Lung (tissue), 11 donors: ENCODE measurements at regions not wholly inside any gene's neighbourhood (a gene's known extent, or its start where the extent isn't known, plus 50 kb on each side); places are given as distances from the start of the nearest gene placed in this dataset.
"Not testable (repeated sequence)": the region's sequence is repeated elsewhere in the genome, so short reads cannot be mapped to it uniquely, and the experiment has no call there.

Source experiments
- ATAC-seq: fragments of 200-7000 bp; cut with Tn5 transposase; one replicate; pipeline ENCODE4 v1.9.1; 2020; ENCODE audit warnings: moderate number of reproducible peaks; ENCODE audit not compliant: insufficient read depth, low FRiP score
- DNase-seq, 3 donors: peaks; one replicate each; pipeline ENCODE4 v3.0.0-alpha.2; 2013 to 2017
- H3K27ac ChIP-seq, 2 donors: one replicate each; pipeline ENCODE4 v1.5.1; 2013; ENCODE audit warnings: mild to moderate bottlenecking in 2 of 2, moderate library complexity in 2 of 2, control low read depth in 1 of 2, inconsistent platforms in 1 of 2, low read depth in 1 of 2, low read length in 1 of 2
- H3K27me3 ChIP-seq, 3 donors: one replicate each; pipeline ENCODE4 v1.5.1; 2013; ENCODE audit warnings: low read length in 2 of 3; ENCODE audit not compliant: control insufficient read depth in 3 of 3, insufficient read depth in 3 of 3
- H3K36me3 ChIP-seq, 4 donors: one replicate each; pipeline ENCODE4 v1.5.1; 2013; ENCODE audit warnings: low read length in 4 of 4, mild to moderate bottlenecking in 1 of 4, moderate library complexity in 1 of 4; ENCODE audit not compliant: control insufficient read depth in 4 of 4, insufficient read depth in 4 of 4
- H3K4me1 ChIP-seq, 5 donors: one replicate each; pipeline ENCODE4 v1.5.1; 2013; ENCODE audit warnings: low read length in 5 of 5, mild to moderate bottlenecking in 2 of 5, moderate library complexity in 1 of 5; ENCODE audit not compliant: control insufficient read depth in 5 of 5, insufficient read depth in 5 of 5
- H3K4me3 ChIP-seq: one replicate; pipeline ENCODE4 v1.5.1; 2013; ENCODE audit warnings: mild to moderate bottlenecking, control low read depth, moderate library complexity
- H3K9ac ChIP-seq, 2 donors: one replicate each; pipeline ENCODE4 v1.5.1; 2013; ENCODE audit warnings: low read length in 2 of 2, control low read depth in 1 of 2; ENCODE audit not compliant: insufficient read depth in 1 of 2
- H3K9me3 ChIP-seq, 4 donors: one replicate each; pipeline ENCODE4 v1.5.1; 2013; ENCODE audit warnings: low read length in 3 of 4, mild to moderate bottlenecking in 1 of 4, moderate library complexity in 1 of 4; ENCODE audit not compliant: control insufficient read depth in 4 of 4, insufficient read depth in 3 of 4
- WGBS, 2 donors: extraction: QIAGEN DNeasy Blood & Tissue Kit; methylation state at CpG; one replicate each; pipeline ENCODE4 v1.1.7; 2013; 5-methylcytosine and 5-hydroxymethylcytosine counted together
- TF ChIP-seq, protein P1 (sequence below): IDR thresholded peaks from 2 replicates; pipeline ENCODE4 v1.5.1; 2012; ENCODE audit warnings: mild to moderate bottlenecking; ENCODE audit errors: control extremely low read depth, extremely low read depth
- donor health status: control.
- donor health status: control.
- donor health status: Bipolar disorder and iron deficiency.
- donor health status: healthy.
- donor health status: DM: yes; HTN: yes; CAD: no.

- Histone ChIP-seq H3K4me3 (no peak overlapping the region), H3K27ac (no peak overlapping the region), H3K4me1 (no peaks in the 10 kb centered on the region), H3K27me3 (no peaks in the 10 kb centered on the region), H3K36me3 (no peaks in the 10 kb centered on the region), H3K9me3 (no peaks in the 10 kb centered on the region), H3K9ac (no peak overlapping the region)
- 83 to 84% methylated on average over 3 of the region's 3 CpGs for WGBS, 2 donors
- no peak for DNase-seq
- TF ChIP-seq, protein P1, sequence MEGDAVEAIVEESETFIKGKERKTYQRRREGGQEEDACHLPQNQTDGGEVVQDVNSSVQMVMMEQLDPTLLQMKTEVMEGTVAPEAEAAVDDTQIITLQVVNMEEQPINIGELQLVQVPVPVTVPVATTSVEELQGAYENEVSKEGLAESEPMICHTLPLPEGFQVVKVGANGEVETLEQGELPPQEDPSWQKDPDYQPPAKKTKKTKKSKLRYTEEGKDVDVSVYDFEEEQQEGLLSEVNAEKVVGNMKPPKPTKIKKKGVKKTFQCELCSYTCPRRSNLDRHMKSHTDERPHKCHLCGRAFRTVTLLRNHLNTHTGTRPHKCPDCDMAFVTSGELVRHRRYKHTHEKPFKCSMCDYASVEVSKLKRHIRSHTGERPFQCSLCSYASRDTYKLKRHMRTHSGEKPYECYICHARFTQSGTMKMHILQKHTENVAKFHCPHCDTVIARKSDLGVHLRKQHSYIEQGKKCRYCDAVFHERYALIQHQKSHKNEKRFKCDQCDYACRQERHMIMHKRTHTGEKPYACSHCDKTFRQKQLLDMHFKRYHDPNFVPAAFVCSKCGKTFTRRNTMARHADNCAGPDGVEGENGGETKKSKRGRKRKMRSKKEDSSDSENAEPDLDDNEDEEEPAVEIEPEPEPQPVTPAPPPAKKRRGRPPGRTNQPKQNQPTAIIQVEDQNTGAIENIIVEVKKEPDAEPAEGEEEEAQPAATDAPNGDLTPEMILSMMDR, result no peak
- ATAC-seq, result no peak
These were observed 341.3 kb upstream of the SOX9 start for GRCh38 chr17:71779482-71779881.

DNA sequence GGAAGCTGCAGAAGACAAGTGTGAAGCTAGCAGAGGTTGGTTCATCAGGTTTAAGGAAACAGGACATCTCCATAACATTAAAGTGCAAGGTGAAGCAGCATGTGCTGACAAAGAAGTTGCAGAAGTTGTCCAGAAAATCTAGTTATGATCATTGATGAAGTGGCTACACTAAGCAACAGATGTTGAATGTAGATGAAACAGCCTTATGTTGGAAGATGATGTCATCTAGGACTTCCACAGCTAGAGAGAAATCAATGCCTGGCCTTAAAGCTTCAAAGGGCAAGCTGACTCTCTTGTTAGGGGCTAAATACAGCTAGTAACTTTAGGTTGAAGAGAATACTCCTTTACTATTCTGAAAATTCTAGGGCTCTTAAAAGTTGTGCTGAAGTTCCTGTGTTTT lies 340.2 kb upstream of the SOX9 start:
- Histone ChIP-seq H3K9me3 (no peaks in the 10 kb centered on the region), H3K4me3 (no peak overlapping the region), H3K27ac (no peak overlapping the region), H3K4me1 (no peaks in the 10 kb centered on the region), H3K9ac (no peak overlapping the region), H3K27me3 (no peaks in the 10 kb centered on the region), H3K36me3 (no peaks in the 10 kb centered on the region)
- DNase-seq (no peak), ATAC-seq (no peak)
- TF ChIP-seq, protein P1, result no peak

DNA sequence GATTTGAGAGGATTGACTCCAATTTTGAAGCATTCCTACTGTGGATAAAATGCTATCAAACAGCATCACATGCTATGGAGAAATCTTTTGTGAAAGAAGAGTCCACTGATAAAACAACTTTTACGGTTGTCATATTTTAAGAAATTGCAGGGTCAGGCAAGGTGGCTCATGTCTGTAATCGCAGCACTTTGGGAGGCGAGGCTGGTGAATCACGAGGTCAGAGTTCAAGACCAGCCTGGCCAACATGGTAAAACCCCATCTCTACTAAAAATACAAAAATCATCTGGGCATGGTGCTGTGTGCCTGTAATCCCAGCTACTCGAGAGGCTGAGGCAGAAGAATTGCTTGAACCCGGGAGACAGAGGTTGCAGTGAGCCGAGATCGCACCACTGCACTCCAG lies 338.8 kb upstream of the SOX9 start:
- not testable (repeated sequence) for DNase-seq, H3K27ac ChIP-seq, H3K27me3 ChIP-seq, H3K9me3 ChIP-seq, H3K4me1 ChIP-seq, H3K36me3 ChIP-seq, H3K4me3 ChIP-seq, ATAC-seq, H3K9ac ChIP-seq
- WGBS, 2 donors, result 89 to 93% methylated on average over 8 of the region's 8 CpGs

DNA sequence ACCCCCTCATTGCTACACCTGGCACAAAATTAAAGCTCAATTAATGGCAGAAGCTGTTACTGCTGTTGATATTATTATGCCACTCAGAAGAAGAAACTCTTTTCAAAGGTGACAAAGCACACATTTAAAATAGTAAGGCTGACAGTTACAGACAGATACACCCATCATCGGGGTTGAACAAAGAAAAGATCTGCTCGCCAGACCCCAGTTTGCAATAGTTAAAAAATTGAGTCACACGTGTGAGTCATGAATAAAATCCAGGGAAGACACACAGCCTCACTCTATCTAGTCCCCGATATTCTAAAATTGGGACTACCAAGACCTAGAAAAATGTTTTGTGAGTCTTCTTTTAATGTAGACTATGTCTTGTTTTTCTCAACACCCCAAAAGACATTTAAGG lies 330.0 kb upstream of the SOX9 start:
- no peak overlapping the region for H3K4me3 ChIP-seq
- 83 to 87% methylated on average over 4 of the region's 4 CpGs for WGBS, 2 donors
- H3K4me1 ChIP-seq, result no peaks in the 10 kb centered on the region
- no peaks in the 10 kb centered on the region for H3K36me3 ChIP-seq
- no peaks in the 10 kb centered on the region for H3K27me3 ChIP-seq
- H3K27ac ChIP-seq, result no peak overlapping the region
- TF ChIP-seq, protein P1, result no peak
- H3K9me3 ChIP-seq, result peaks cover 0 to 4% (median 0%) of the 10 kb centered on the region in 4 donors
- no peak overlapping the region for H3K9ac ChIP-seq
- ATAC-seq, result no peak
- no peak for DNase-seq
